ENCODE measurements at regions not wholly inside any gene's neighbourhood (a gene's known extent, or its start where the extent isn't known, plus 50 kb on each side); places are given as distances from the start of the nearest gene placed in this dataset.

DNA sequence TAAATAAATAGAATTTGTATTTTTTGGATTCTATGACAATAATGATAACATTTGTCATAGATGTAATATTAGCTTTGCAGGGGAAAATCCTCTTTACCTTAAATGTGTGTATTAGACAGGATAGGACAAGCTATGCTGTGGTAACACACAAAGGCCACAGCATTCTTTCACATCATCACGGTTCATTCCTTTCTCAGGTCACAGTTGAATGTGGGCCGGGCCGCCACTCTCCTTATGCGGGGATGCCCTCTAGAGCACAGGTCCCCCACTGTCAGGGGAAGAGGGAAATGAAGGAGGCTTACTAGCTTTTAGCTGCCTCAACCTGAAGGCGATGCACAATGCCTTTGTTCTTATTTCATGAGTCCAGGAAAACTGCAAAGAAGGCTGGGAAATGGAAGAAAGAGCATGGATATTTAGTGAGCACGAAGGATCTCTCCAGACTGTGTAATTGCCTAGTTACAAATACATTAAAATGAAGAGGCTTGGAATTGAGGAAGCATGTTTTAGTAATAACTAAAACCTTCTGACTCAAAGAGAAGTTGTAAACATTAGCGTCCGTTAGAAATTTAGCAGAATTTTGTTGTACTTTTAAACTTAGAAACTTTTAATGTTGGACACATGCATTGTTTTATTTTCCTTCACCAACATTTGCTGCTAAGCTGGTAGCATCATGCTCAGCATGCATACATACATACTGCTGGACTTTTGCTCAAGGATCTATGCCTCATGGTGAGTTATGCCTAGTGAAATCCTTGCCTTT, 248.9 kb upstream of the FOXQ1 start:
- DNase-seq (ENCODE audit: low spot score) = peak; percentile 35

DNA sequence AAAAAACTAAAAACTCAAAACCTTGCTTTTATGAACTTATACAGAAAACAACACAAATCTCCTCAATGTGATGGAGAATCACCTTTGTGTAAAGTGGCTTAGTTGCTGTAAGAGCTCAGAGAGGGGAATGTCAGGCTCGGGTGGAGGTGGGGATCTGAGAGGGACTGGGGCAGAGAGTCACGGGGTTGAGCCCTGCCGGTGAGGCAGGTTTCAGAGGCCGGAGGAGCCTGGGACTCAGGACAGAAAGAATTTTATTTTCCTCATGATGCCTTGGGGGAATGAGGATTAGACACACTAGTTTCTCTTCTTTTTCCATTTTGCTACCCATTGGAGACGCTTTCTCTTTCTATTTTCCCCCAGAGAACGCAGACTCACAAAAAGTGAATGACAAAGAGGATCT, 252.3 kb upstream of the FOXQ1 start:
- no peak for DNase-seq (ENCODE audit: low spot score)

DNA sequence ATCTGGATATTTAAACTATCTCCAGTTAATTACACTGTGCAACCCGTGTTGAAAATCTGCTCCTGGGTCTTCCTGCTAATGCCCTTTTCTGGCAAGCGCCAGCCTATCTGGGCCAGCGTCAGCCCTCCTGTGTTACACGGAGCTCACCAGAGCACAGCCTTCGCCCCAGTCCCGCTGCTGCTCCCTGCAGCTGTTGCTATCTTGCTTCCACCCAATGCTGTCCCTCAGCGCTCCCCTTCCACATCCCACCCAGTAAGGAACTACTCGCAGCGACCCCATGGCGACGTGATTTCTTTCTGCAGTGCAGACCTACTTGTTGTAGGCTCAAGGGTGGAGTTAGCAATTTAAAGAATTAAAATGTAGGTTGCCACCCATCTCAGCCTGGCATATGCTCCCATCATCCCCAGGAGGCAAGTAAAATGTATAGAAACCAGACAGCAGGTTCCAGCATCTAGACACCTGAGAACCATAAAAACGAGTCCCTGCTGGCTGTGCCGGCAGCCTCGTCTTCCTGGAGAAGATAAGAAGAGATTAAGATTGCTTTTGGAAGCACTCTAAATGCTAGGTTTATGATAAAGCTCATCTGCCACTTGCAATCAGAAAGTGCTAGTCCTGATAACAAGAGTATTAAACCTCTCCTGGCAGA, 254.3 kb upstream of the FOXQ1 start:
- DNase-seq (ENCODE audit: low spot score) = no peak

DNA sequence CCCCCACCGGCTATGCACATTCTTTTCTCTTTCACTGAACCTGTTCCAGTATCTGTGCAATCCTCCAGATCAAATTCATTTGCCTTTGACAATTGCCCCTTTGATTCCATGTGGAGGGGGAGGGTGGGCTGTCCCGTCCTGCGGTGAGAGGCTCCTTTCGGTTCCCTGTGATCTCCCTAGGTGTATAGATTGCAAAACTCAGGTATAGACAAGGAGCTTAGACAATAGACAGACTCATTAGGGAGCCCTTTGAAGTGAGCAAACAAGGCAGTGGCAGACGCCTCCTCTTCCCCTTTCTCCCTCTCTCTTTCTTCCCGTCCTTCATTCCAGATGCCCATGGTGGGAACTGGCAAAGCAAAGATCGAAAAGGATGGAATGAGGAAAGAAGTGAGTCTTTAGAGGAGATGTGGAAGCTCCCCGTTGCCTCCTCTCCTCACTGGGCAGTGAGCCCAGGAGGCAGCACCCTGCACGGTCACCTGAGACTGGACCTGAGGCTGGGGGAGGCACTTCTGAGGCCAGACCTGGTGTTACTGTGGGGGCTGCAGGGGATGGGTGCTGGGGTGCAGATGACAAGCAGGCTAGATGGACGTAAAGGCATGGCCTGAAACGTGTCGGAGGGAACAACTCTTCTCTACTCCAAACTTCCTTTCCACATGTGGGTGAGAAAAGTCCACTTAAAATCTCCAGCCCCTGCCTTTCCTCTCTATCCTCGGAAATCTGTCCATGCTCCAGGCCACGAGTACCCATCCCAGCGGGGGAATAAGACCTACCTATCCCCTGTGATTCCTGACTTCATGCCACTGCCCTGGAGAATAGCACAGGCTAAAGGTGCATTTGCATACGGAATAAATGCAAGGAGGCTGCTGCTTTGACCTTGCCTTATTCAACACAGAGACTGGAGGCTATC, 256.6 kb upstream of the FOXQ1 start:
- no peak for DNase-seq (ENCODE audit: low spot score)

DNA sequence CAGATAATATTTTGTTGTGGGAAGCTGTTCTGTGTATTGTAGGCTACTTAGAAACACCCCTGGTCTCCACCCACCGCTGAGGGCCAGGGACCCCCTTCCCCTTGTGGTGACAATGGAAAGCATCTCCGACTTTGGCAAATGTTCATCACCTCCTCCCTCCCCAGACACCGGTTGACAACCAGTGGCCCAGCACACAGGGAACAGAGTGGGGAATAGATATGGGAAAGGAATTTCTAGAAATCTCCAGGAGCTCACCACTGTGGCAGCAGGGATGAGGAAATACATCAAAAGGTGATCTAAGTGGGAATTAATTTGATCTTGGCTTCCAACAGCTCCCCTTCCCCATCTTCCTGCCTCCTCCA, 257.3 kb upstream of the FOXQ1 start:
- no peak for DNase-seq (ENCODE audit: low spot score)

DNA sequence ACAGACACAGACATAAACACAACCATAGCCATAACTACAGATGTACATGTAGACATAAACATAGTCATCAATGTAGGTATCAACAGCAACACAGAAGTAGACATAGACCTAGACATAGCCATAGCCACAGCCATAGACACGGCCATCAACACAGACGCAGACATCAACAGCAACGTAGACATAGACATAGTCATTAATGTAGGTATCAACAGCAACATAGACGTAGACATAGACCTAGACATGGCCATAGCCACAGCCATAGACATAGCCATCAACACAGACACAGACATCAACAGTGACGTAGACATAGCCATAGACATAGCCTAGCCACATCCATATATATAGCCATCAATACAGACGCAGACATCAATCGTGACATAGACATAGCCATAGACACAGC, 258.3 kb upstream of the FOXQ1 start:
- no peak for DNase-seq (ENCODE audit: low spot score)

DNA sequence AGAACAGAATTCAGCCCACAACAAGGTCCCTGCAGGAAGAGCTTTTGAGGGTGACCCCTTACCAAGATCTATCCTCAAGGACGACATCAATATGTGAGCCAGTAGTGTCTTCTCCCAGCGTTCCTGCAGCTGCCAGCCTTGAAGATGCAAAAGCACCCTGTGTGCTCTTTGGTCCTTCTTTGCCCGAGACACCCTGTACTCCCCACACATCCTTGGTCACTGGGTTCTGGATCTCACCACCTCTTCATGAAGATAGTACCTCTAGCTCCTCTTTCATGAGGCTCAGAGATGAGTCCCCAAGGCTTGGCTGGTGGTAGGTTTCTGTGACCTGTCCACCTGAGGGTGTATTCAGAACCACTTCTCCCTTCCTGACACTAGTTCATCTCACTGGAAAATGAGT, 259.6 kb upstream of the FOXQ1 start:
- no peak for DNase-seq (ENCODE audit: low spot score)

DNA sequence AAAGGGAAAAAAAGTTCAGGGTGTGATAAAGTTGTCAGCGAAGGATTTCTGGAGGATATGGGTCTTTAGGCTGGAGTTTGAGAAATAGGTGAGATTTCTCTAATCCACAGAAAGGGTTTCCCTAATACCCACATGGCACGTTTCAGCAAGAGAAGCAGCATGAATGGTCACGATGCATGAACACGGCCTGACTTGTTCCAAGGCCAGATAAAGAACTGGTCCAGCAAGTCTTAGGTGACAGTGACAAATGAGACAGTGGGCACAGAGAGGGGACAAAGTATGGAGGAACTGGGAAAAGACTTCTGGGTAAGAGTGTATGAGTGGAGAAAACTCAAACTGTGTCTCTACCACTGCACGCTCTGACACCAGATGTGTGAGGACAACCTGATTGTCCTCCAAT, 262.0 kb upstream of the FOXQ1 start:
- DNase-seq (ENCODE audit: low spot score) = no peak

DNA sequence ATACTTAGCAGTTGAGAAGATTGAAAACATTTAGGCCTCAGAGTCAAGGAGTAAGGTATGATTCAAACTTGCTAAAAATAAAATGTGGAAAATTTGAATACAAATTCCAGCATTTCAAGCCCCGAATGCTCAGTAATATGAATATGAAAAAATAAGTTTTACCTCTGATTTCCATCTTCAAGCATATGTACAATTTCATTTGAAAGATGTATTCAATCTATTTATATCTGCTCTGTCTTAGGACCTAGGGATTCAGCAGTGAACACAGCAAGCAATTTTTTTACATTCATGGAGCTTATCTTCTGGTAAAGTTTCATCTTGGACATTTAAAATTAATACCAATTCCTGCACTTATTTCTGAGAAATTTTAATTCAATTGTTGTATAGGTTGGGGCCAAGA, 262.7 kb upstream of the FOXQ1 start:
- no peak for DNase-seq (ENCODE audit: low spot score)

DNA sequence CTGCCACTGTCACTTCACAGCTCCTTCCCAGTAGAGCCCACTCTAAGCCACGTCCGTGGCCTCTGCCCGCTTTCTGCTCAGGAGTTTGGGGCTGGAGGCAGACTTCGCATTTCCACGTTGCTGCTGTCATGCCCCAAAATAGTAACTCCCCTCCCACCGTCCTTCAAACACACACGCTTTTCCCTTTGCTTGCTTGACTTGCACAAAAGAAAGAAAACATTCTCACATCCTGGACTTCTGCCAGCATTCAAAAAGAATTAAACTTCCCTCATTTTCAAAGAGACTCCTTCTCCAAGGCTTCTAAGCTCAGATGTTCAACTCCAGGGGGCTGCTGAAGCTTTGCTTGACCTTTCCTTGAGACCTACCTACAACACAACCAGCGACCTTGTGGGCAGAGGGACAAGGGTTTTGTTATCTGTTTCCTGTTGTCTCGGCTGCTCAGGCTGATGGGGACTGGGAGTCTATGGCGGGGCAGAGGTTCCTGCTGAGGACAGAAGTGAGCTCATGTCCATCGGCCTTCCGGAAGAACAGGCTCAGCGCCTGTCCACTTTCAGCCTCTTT, 263.8 kb upstream of the FOXQ1 start:
- DNase-seq (ENCODE audit: low spot score) = no peak

DNA sequence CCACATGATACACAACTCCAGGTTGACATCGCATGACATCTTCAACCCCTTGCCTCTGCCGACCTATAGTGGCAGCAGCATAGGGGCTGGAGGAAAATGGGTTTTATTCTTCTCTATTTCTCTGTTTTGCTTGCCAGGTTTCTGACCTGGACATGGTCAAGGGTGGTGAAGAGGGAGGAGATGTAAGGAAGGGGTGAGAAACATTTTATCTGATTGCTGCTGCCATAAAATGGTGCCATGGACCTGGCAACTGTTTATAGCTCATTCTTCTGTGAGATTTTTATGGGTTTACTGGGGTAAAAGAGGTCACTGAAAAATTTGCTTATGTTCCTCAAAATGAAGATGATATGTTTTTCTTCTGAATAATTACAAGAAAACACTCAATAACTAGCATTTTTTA, 266.7 kb upstream of the FOXQ1 start:
- DNase-seq (ENCODE audit: low spot score) = no peak

DNA sequence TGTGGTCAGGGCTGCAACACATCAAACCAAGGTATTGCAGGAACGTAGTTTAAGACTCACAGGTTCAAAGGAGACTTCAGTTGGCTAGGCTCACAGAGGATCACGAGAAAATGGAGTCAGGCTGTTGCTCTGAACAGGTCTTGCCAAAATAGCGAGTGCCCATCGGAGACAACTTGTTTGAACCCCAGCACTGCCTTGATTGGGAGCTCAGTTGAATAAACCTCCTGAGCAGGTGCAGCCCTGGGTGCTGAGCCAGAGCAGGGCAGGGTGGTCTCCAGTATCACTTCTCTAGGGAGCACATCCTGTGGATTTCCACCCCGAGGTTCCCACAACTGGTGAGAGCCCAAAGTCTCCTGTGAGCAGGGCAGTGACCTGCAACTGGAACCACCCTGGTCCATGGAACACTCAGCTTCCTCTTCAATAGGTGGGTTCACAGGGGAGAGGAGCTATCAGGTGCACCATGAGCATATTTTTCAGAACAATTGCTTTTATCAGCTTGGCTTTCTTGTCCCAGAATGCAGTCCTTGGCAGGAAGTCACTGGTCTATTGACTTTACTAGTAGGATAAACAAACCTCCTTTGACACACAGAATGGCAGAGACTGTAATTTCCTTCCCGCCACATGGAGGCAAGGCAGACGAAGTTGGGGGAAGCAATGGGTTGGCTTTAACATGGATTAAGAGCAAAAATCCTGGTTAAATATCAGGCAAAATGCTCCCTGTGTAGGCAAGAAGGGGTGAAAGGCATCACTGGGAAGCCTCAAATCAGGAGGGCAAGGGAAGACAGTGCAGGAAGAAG, 267.7 kb upstream of the FOXQ1 start:
- no peak for DNase-seq (ENCODE audit: low spot score)

DNA sequence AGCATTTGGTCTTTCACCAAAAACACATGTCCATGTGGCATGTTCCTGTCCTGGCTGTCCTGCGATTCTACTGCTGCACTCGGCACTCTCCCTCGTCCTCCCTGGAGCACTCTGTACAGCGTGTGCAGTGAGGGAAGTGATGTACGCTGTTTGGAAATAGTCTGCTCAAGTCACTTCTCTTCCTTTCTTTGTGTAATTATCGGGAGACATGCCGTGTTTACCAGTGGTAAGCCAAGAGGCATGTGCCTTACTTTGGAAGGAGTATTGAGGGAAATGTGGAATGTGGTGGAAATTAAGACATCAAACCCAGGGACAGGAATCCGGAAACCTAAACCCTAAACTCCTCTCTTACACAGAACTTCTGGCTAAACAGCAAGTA, 268.5 kb upstream of the FOXQ1 start:
- DNase-seq (ENCODE audit: low spot score) = no peak

DNA sequence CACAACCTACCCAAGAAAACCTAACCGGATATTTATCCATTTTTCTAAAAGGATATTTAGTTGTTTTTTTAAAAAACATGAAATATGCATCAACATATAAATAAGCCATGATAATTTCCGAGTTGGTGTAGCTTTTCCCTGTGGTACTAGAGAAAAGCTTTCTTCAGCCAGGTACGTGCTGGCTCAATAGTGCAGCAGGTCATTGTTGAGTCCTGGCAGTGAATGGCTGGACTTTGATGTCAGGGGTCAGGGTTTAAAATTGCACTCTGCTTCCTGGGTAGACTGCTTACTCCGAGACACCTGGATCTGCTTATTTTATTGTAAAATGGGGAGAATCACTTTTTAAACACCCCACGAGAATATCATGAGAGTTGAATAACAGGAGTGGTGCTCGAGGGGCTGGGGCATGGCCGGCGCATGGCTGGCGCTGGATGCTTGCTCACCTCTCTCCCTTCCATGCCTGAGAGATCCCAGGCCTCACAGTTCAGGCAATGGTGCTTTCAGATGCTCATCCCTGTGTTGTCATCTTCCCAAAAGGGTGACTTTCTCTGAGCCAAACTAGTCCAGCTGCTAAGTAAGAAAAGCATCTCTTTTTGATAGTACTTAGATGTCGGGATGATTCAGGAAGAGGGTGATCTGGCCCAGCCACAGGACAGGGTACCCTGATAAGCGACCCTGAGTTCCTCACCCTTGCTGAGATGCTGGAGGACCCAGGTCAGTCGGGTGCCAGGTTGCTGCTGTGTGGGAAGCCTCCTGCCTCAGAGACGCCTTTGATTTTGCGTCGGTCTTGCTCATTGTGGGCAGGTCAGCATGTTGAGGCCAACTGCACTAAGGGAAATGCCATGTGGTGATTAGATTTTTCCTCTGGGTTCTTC, 269.1 kb upstream of the FOXQ1 start:
- no peak for DNase-seq (ENCODE audit: low spot score)

DNA sequence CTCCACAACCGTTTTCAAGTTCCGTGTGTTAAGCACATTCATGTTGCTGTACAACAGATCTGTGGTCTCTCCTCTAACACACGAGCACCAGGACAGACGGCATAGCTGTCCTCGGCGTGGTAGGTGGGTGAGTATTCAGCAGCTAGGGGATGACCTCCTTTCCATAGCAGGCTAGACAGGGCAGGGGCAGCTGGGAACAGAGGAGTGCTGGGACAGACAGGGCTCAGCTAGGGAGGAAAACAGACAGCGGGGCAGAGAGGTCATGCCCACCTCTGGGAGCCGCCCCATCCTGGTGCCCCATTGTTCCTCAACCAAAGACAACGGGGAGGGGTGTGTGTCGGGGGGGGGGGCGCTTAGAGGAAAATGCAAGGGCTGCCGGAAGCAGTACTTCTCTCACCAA, 271.5 kb upstream of the FOXQ1 start:
- DNase-seq (ENCODE audit: low spot score) = no peak

DNA sequence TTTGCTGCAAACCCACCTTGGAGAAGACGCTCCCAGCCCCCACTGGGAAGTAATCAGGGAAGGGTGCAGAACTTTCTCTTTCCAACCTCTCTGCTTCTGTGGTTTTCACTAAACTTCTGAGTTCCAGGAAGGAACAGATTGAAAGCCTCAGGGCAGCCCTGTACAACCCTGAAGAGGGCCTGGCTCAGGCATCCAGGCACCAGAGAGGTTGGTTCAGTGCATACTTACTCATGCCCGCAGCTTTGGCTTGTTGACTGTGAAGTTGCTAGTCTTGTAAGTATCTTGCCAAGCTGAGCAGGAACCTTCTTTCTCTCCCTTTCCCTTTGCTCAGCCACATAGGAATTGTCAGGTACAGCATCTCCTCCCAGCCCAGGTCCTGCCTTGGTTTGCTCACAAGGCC, 272.2 kb upstream of the FOXQ1 start:
- DNase-seq (ENCODE audit: low spot score) = no peak

DNA sequence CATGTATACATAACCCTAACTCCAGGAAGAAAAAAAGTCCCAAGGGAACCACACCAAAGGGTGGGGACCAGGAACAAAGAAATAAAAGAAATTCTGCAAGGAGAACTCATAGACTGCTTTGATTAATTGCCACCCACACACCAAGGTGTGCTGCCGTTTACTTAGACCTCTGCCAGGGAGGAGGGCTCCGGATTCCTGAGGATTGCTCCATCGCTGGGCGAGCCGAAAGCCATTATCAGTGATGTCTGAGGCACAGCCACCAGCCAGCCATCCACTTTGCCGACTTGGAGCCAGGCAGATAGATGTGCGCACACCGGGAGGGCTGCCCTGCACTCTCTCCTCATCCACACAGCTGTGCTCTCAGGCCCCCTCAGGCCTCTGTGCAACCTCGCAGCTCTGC, 272.7 kb upstream of the FOXQ1 start:
- no peak for DNase-seq (ENCODE audit: low spot score)

DNA sequence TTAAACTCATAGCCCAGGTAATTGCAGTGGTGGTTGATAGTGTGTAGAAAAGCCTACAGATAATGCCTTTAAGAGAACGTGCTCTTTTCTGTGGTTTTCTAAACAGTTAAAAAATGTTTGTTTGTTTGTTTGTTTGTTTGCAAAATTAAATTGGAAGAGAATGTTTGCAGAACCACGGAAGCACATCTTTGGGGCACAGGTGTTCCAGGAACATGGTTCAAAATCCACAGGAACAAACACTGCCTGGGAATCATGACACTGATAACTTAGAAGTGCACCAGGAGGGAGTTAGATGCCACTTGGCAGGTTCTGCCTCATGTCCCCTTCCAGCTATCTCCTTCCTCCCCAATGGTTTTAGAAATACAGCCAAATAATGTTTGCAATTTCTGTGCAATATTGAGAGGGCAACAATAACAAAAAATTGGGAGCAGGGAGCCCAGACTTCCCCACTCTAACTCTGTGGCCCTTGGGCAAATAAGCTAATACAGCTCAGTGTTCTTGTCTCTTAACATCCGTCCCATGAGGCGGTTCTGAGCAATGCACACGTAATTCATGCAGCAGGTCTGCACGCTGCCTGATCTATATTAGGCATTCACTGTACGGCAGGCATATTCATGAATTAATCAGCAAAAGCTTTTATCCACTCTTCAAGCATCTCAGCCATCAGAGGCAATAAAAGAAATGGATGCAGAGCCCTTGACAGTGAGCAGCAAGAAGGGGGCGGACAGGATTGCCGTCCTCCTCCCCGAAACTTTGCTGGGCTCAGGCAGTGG, 274.3 kb upstream of the FOXQ1 start:
- DNase-seq (ENCODE audit: low spot score) = no peak

DNA sequence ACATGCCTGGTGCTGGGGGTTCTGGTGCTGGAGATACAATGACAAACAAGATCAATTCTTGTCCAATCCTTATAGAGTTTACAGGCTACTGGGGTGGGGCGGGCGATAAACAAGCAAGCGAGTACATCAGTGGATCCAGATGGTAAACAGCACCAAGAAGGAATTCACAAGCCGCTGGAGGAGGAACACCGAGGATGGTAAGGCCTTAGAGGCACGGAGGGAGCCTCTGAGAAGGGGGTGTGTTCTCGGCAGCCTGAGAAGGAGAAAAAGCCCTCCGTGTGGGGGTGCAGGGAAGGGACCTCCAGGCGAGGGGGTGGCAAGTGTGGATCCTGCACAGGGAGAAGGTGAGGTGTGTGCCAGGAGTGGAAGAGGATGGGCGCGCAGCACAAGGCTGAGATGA, 276.5 kb upstream of the FOXQ1 start:
- no peak for DNase-seq (ENCODE audit: low spot score)

DNA sequence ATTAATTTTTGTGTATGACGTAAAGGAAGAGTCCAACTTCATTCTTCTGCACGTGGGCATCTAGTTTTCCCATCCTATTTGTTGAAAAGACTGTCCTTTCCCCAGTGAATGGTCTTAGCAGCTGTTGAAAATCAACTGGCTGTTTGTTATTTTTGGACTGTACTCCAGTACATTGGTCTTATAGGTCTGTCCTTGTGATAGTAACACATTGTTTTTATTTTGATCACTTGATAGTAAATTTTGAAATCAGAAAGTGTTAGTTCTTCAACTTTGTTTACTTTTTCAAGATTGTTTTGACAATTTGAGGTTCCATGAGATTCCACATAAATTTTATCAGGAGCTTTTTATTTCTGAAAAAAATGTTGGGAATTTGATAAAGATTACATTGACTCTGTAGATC, 280.2 kb upstream of the FOXQ1 start:
- no peak for DNase-seq (ENCODE audit: low spot score)

All from iPS-NIHi11 (cell line).